COLO668 (cell line): ENCODE measurements at regions not wholly inside any gene's neighbourhood (a gene's known extent, or its start where the extent isn't known, plus 50 kb on each side); places are given as distances from the start of the nearest gene placed in this dataset.

Experiments
- DNase-seq: peaks from one replicate; lab custom pipeline; 2025; ENCODE audit not compliant: unreplicated experiment; lab: John Stamatoyannopoulos, UW

DNA sequence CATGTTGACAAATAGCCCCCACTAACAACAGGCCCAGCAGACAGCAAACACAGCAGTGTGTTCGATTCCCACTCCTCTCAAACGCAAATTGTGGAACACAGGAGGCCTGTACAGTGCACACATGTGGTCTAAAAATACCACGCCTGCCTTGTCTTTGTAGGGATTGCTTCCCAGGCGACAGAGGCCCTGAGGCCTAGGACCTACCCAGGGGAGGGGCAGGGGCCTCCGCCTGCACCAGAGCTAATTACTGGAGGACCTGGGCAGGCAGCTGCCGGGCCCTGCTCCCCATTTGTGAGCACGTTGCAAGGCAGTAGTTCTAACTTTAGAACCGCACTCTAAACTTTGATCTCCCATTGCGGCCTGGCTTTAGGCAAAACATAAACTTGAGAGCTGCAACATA, 316.0 kb downstream of the TXNL1 start:
- DNase-seq: no peak

DNA sequence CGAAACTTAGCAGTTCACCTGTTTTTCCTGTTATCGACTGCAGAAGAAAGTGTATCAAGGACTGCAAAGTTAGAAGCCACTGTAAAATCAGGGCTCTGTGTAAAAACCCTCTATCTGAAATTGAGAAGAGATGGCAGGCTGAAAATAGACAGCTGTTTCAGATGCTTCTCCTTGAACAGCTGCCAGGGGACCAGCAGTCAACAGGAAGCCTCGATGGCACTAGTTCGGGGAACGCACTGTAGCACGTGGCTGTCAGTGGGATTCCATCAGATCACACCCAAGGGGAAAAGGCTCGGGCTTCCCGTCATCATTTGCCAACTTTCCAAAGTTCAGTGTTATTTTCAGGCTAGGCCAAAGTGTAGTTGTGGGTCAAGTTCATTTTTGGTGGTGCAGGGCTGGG, 316.9 kb downstream of the TXNL1 start:
- DNase-seq: no peak

DNA sequence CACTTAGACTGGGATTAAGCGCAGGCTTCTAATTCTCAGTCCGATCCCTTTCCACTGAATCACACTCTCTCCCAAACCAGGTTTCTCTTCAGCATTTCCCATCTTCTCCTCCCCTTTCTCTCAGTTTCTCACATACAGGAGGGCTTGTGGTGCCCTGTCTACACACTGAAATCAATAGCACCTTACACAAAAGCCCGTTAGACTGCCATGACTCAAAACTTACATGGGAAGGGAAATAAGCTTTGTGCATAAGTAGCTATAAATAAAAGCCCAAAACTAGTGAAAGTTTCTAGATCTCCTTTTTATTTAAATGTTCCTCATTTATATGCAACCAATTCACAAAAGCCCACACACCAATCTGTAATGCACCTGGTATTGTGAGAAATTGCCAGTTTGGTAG, 318.4 kb downstream of the TXNL1 start:
- no peak for DNase-seq

DNA sequence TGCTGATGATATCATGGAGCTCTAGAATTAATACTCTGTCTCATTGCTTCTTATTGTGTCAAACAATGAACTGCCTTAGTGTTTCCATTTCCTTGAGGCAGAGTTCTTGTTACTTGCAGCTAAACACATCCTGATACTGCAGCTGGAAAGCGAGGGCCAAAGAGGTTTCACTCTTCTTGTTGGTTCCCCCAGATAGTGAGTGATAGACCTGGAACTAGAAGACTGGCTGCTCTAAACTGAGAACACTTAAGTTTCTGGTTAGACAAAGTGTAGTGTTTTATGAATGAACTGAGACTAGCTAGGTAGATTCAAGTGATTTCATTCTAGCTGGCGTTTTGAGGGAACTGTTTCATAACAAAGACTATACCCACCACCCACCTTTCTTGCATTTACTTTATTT, 321.7 kb downstream of the TXNL1 start:
- DNase-seq: no peak

DNA sequence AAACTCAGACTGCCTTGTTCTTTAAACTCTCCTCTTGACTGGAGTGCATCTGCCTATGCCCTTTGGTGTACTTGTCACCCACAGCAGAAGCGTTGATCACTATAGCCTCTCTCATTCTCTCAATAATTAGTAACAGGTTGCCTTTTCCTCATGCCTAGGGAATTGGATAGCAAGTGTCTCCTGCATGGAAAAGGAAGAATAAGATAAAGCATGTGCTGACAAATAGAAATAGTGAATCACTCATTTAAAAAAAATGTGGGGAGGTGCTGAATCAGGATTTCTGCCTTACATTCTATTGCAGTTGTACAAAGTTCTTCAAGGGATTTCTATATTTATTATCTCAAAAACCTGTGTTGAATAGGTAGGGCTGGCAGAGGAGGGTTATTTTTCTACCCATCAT, 323.0 kb downstream of the TXNL1 start:
- DNase-seq: no peak

DNA sequence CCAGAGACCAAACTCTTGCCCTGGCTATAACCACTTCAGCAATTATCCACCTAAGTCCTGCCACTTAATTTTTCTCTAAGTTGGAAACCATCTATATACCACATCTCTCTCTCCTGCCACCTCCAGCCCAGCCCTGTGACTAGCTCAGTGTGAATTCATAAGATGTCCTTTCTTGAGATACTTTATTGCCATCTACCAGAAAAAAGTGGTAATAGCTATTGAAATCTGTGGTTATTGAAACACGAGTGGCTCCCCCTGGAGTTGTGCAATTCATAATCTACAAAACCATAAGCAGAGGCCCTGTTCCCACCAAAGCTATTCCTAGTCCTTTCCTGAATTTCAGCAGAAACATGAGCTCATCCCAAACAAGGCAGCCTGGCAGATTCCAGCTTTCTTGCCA, 324.0 kb downstream of the TXNL1 start:
- no peak for DNase-seq

DNA sequence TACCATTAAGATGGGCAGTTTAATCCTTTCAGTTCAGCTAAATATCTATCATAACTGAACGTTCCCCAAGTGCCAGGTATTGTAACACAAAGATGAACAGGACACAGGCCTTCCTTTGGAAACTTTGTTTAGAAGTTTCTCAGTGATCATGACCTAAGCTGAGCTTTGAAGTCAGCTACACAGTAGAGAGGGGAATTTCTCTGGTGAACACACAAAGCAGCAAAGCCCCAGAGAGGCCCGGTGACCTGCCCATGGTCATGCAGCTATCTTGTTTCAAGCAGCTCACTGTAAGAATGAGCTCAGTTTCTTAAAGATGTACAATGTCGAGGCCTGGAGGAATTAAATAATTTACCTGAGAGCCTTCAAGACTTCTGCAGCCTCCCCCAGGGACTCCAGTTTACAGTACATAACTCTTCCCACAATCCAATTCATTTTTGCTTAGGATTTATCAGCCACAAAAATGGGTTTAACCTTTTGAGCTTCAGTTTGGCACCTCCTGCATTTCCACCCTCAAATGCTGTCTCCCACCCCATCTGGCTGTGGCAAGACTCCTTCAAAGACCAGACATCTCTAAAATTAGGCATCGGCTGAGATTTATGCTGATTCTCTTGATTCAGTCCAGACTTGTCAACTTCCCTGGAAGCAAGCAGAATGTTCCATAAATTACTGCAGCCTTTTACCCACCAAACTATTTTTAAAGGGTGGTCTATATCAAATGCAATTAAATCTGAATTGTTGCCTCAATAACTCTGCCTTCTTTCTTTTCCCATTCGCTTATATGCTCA, 325.6 kb downstream of the TXNL1 start:
- no peak for DNase-seq

DNA sequence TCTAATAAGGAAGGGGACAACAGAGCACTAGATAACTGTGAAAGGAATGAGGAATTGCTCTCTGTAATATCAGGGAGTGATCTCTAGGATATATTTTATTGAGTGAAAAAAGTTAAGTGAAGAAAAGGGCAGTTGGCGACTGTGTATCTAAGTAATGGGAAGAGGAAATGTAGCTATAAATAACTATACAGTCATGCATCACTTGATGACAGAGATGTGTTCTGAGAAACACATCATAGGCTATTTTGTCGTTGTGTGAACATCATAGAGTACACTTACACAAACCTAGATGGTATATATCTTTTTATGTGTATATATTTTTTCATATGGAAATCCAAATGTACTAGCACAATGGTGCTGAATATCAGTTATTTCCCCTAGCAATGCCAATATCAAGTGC, 329.3 kb downstream of the TXNL1 start:
- no peak for DNase-seq

DNA sequence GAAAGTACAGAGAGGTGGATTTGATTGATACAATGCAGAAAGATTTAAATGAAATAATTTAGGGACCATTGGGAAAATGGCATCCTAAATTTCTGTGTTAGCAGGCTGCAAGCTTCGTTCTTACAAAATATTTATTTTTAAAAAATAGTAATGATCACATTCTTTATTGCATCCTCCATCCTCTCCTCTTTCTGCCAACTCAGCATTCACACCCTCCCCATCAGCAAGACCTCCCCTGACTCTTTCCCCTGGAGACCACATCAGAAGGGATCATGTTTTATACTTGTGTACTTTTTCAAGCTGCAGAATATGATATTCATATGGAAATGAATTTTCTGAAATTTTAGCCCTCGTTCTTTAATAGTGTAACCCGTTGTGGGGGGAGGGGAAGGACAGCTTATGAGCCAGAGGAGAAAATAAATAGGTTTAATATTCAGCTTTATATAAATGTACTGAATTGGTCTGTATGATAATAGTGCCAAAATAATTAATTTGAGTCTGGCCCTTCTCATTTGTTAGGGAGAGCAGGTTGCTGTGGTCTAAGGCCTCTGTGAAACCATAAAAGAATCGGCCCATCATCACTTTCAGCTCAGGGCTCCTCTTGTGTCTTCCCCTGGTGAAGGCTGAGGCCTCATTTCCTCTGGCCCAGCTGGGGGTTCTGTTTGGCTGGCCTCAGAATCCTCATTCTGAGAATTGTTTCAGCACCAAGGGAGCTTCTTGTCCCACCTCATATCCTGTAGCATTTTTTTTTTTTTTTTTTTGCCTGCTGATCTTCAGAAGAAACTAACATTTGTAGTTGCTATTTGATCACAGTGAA, 330.8 kb downstream of the TXNL1 start:
- no peak for DNase-seq

DNA sequence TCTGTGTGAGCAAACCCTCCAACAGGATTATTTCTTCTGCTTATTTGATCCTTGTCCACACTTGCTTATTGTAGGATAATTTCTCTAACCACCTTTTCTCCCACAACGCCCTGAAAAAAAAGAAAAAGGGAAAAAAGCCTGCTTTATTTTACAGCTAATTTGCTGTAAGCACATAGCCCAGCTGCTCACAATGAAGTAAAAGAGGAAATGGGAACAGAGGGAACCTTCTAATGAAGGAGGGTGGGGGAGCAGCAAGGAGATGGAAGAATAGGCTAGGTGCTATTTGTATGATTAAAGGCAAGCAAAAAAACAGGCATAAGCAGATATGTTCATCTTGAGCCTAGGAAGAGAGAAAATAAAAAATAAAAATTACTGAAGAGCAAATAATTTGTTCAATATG, 331.6 kb downstream of the TXNL1 start:
- no peak for DNase-seq

DNA sequence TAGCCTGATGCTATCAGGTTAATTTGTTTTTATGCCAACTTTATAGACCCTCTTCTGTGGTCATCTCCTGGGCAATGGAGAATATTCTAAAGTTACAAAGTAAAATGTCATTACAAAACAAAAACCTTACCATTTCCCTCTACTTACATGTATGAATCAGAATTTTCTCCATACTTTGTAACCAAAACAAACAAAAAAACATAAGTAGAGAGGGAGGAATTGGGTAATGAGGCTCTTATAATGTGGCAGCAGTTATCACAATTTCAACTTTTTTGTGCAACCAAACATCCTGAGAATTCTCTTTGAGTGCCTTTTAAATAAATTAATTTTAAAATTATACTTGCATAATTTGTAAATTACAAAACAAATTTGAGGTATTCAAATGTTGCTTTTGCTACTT, 332.8 kb downstream of the TXNL1 start:
- DNase-seq: no peak

DNA sequence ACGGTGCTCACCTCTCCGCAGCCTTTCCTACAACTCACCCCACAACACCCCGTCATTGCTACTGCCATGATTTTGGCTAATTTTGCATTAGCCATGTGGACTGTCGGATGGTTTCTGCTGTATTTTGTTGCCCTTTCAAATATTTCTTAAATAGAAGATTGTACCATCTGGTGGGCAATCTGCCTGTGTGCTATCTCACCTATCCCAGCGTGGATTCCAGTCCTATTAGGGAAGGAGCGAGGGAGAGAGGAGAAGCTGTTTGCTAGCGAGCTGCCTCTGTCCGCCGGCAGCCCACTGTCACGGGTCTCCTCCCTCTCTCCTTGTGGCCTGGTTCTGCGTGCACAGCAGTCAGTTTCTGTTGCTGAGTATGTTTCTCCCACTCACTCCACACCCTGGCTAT, 336.2 kb downstream of the TXNL1 start:
- no peak for DNase-seq

DNA sequence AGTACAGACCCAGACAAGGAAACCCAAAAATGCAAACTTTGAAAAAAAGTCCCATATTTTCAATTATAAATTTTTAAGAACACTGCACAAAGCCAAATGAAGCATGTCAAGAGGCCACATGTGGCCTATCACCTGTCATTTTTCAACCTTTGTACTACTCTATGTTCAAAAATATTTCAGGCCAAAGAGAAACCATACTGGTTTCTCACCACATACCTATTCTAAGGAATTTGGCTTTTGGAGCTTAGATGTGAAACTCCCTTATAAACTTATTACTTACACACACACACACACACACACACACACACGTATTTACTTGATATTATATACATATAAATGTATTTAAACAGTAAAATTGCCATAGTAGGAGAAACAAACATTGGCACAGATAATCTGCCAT, 338.7 kb downstream of the TXNL1 start:
- DNase-seq: no peak

DNA sequence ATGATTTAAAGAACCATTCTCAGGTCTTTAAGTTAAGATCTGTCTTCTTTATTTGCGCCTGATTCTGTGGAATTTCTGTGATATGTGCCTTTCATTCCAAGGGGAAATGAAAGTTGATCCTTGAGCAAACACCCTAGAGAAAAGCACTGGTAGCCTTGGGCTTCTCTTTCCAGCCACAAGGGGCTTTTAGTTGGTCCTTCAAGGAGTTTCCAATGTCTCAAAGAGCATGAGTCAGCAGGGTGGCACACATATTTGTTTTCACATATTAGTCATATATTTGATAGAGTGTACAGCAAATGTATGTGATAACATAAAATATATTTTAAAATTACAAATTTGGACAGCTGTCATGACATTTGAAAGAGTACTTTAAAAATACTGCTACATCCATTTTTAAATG, 339.5 kb downstream of the TXNL1 start:
- DNase-seq: no peak

DNA sequence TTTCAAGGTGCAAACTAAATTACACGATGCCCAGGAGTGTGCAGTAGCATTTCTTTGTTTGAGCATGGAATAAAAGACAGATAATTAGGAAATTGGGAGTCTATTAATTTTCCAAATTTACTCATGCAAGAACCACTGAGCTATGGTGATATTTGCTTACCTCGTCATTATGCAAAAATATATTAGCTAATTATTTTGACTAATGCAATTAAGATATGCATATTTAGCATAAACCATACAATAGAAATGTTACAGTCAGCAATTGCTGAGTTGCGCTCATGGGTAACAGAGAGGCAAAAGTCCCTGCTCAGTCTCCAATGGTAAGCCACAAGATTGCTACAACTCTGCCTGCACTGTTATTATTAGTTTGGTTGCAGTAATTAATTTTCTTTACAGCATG, 342.0 kb downstream of the TXNL1 start:
- DNase-seq: no peak

DNA sequence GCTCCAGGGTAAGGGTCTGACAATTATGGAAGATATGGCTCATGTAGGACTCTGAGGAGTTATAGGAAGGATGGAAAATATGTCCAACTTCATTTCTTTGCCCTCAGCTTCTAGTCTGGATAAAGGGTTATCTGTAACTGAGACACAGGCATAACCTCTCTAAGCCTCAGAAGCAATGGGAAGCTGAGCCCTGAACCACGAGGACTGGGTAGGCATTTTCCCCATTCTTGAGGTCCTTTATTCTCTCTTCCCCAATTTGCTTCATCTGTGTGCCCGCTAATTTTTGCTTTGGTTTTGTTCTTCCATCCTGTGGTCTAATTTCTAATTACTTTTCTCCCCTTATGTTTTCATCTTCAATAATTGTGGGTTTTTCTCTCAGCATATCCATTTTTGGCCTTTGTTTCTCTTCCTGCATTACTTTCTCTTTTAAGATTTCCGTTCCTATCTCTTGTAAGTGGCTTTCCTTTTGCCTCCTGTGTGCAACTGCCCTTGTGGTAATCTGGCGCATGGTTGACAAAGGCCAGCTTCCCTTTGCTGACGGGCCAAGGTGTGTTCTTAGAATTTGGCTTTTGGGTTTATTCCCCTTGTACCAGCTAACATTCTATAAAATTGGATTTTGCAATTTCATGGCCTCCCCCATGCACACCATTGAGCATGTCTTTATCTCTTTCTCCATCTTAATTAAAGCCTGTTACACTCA, 343.8 kb downstream of the TXNL1 start:
- no peak for DNase-seq

DNA sequence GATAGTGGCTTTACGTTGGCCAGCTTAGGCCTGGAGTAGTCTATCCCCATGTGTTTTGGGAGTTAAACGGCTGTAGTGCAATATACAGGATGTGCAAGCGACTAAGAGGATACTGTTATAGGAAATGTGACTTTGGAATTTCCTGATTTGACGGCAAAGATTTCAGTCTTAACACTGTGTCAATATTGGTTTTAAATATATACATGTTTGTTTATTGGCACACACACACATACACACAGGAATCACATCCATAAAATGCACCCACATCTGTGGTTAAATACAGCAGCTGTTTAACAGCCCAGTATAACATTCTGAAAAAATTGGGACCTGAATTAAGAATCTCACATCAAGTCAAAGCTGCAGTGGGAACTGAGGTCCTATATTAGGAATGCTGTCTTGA, 347.1 kb downstream of the TXNL1 start:
- no peak for DNase-seq

DNA sequence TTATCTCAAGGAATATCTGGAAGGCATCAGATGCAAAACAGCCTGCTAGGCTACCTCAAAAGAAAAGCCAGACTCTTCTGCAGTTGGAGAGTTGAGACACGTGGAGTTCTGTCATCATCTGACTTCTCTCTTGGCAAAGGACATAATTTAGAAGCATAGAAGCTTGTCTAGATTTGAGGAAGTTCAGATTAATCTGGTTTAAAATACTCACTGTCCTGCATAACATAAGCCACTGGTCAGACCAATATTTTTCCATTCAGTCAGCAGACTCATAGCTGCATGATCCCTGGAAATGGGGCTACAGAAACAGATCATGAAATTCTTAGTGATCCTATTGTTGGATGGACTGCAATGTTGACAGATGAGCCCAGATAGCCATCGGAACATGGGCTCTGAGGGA, 349.0 kb downstream of the TXNL1 start:
- no peak for DNase-seq

DNA sequence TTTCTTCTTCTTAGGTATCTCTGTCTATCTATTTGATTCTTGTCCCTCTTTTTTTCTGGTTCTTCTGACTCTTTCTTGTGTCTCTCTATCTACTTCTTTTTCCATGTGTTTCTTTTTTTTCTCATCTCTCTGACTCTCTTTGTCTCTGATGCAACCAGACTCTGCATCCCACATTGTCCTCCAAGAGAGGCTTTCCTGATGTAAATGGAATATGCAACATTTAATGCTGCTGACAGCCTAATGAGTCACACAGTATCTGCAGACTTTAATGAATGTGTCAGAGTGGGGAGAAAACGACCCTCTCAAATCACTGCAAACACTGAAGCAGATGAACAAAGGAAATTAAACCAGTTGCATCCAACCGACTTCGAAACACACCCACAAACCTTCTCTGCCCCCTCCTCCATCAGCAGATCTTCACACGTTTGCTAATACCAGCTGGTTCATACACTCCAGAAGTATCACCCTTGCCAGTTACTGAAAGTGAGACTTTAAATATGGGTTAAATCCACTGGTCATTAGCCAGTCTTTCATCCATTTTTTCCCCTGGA, 351.5 kb downstream of the TXNL1 start:
- DNase-seq: no peak

DNA sequence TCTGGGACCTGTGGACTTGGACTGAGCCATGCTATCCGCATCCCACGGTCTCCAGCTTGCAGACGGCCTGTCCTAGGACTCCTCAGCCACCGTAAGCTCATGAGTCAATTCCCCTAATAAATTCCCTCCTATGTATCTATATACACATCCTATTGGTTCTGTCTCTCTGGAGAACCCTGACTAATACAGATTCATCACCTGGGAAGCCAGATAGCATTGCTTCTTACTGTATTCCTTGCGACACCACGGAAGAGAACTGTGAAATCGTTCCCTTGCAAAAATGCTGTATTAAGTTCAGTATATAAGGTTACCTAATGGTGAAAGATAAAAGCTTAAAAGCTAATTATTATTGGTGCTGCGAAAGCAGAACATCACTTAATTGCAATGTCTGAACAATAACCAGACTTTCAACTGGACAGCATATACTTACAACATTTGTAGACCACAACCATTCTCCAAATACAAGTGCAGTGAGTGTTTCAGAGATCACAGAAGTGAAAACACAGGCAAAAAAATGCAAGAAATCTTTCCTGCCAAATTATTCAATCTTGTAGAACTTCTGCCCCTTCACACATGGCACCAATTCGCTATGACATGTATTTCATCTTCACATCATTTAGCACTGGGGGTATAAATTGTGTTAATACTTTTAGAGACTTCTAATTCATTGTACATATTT, 352.9 kb downstream of the TXNL1 start:
- DNase-seq: no peak

DNA sequence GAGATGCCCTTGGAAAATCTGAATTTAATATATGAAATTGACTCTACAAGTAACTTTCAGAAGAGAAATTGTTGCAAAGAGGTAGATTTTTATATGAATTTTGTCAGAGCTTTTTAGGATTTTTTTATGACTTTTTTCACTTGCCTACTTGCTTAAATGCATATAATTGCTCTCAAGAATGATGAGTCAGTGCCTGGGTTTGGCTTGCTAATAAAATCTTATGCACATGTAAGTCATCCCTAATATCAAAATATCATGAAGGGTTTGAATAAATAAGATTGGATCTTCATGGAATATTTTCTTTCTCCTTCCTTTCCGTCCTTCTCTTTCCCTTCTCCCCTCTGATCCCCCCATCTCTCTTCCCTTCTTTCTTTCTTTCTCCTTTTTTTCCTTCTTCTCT, 354.1 kb downstream of the TXNL1 start:
- no peak for DNase-seq
